Femur (tissue), 1 donor: ENCODE measurements at regions not wholly inside any gene's neighbourhood (a gene's known extent, or its start where the extent isn't known, plus 50 kb on each side); places are given as distances from the start of the nearest gene placed in this dataset.

ENCODE experiments used
- DNase-seq: peaks from one replicate; pipeline ENCODE4 v3.0.0-alpha.2; 2017

DNA sequence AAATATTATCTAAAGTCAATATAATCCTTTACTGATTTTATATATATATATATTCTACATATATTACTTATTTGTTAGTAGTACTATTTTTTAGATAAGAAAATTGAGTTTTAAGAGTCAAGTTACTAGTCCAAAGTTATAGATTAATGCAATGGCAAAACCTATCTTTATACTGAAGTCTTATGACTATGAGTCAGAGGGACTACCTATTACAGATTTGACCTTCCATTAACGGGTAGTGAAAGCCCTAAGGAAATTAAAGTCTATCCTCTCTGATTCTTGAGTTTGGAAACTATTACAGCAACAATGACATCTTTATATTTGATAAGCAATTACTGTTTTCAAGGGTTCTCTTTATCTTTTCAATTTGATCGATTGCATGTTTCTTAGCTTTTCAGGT, 315.8 kb downstream of the CASP12 start:
- no peak for DNase-seq

DNA sequence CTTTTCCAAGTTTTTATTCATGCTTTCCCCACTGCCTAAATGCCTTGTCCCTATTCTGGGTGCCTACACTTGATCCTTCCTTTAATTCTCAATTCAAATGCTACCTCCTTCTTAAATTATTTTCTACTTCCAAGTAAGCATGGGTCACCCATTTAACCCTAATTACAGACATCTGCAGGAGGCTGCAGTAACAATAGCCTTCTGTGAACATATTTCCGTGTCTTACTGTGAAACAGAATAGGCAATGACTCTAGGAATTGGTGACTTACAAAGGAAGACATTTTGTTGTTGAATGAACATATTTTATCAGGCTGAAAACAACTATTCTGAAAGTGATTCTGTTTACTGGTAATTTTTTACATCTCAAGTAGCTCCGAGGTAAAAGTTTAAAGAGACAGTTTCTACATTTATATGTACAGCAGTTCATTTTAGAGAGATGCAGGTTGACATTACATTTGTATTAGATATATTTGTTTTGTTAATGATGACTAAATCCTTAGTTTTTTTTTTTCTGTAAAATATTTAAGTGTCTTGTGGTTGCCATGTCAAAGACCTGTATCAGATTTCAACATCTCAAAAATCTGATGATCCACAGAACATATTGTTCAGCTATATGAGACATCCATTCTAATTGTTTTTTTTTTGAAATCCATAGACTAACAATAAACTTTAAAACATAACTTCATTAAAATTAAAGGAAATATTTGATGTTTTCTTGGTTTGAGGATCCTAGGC, 316.8 kb downstream of the CASP12 start:
- no peak for DNase-seq

DNA sequence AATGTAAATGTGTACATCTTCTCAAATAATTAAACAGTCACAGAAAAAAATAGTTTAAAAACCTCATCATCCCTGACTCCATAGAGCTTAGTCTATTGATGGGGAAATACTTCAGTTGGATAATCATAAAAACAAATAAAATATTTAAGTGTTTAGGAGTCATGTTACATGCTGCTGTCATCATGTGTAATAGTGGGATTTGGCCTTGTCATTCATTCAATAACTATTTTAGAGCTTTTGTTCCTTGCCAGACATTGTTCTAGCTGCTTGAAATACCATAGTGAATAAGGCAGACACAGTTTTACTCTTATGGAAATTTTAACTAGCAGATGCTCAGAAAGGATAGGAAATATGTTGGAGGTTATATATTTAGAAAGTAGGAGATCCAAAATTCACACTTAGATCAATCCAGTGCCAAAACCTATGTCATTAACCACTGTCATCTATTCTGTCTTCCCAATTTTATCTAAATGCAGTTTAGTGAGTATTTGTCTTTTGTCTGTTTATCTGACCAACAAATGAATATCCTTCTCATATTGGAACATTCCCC, 324.7 kb downstream of the CASP12 start:
- no peak for DNase-seq

DNA sequence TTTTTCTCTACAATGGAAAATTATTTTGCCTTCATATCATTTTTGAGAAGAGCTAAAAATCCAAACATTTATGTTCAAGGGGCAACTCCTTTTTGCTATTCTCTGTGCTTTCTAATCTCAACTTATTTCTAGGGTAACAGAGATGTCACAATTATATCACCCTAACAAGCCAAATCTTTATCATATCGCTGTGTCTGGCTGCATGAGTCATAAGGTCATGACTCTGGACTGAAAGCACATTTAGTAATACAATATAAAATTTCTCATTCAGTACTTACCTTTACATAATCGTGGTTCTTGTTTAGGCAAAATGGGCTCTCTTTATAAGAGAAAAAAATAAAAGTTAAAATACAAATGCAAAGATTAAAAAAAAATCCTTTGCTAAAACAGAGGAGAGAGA, 326.0 kb downstream of the CASP12 start:
- no peak for DNase-seq

DNA sequence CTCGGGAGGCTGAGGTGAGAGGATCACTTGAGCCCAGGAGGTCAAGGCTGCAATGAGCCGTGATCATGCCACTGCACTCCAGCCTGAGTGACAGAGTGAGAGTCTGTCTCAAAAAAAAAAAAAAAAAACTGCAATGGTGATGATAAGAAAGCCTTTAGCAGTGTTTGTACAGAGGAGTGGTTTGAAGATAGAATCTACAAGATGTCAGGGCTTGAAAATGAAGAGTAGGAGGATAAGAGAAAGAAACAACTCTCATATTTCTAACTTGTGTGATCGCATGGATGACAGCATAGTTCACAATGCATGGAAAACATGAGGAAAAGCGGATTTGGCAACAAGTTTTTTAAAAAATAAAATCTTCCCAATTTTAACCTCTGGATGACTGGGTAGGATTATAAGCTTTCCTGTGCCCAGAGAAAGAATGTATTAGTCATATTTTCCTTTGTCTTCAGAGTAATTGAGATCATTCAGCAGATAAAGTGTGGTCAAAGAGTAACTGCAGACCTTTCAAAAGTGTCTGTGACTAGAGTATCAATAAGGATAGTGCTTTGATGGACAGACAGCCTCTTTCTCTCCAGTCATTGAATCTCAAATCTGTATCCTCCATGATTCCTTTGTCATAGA, 328.1 kb downstream of the CASP12 start:
- no peak for DNase-seq

DNA sequence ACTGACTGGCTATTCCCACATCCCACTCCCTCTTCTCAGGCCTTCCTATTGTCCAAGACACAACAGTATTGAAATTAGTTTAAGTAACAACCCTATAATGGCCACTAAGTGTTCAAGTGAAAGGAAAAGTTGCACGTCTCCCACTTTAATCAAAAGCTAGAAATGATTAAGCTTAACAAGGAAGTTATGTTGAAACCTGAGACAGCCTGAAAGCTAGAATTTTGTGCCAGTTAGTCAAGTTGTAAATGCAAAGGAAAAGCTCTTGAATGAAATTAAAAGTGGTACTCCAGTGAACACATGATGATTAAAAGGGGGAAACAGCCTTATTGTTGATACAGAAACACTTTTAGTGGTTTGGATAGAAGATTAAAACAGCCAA, 332.7 kb downstream of the CASP12 start:
- DNase-seq = no peak

DNA sequence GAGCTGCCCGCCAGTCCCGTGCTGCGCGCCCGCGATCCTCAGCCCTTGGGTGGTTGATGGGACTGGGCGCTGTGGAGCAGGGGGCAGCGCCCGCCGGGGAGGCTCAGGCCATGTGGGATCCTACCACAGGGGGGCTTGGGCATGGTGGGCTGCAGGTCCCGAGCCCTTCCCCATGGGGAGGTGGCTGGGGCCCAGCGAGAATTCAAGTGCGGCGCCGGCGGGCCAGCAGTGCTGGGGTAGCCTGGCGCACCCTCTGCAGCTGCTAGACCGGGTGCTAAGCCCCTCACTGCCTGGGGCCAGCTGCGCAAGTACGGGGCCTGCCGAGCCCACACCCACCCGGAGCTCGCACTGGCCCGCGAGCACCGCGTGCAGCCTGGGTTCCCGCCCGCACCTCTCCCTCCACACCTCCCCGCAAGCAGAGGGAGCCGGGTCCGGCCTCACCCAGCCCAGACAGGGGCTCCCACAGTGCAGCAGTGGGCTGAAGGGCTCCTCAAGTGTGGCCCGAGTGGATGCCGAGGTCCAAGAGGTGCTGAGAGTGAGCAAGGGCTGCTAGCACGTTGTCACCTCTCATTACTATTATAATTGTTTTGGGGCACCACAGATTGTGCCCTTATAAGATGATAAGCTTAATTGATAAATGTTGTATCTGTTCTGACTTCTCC, 333.2 kb downstream of the CASP12 start:
- DNase-seq = no peak

DNA sequence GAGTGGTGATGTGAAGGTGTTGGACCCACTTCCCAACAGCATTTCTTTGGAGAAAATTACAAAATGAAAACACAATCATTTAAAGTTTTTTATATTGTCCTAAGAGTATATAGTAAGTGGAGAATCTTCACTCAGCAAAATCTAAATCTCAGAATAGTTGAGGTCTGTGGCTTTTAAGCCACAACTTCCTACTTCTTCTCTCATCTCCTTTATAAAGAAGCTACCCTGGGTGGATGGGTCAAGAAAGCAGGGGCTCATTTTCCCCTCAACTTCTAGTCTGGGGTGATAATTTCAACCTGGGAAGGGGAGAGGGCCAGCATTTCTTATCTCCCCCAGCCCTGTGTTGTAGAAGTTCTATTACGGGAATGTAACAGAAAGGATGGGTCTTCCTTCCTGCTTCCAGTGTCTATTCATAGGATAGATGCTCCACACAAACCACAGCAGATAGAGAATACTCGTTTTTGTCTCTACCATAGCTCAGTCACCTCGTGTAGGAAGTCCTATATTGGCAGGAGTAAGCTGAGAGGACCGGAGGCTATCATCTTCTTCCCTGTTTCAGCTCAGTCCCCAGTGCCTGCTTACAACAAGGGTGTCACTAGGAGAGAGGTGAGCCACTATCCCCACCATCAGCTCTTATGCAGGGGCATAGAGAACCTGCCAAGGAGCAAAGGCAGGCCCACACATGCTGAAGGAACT, 341.5 kb downstream of the CASP12 start:
- DNase-seq = no peak

DNA sequence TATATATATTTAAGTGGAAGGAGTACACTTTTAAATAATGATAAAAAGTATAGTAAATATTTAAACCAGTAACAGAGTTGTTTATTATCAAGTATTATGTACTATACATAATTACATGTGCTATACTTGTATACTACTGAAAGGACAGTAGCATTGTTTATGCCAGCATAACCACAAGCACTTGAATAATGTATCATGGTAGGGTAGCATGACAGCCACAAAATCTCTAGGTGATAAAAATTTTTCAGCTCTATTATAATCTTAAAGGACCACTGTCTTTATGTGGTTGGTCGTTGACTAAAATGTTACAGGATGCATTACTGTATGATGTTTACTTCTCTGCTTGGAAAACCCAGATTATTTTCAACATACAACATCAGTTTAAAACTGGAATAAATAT, 349.2 kb downstream of the CASP12 start:
- DNase-seq = no peak

DNA sequence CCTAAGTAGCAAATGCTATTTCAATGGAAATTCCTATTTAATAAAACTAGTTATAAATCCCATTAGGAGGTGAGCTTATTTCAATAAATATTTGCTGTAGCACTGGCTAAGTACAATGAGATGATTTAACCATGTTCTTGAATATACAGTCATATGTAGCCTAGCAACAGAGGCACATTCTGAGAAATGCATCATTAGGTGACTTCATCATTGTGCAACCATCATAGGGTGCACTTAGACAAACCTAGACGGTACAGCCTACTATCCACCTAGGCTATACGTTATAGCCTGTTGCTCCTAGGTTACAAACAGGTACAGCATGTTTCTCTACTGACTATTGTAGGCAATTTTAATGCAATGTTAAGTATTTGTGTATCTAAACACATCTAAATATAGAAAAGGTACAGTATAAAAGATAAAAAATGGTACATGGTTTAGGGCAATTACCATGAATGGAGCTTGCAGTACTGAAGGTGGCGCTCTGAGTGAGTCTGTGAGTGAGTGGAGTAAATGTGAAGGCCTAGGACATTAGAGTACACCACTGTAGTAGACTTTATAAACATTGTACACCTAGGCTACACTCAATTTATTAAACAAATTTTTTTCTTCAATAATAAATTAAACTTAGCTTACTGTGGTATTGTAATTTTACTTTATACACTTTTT, 350.1 kb downstream of the CASP12 start:
- no peak for DNase-seq

DNA sequence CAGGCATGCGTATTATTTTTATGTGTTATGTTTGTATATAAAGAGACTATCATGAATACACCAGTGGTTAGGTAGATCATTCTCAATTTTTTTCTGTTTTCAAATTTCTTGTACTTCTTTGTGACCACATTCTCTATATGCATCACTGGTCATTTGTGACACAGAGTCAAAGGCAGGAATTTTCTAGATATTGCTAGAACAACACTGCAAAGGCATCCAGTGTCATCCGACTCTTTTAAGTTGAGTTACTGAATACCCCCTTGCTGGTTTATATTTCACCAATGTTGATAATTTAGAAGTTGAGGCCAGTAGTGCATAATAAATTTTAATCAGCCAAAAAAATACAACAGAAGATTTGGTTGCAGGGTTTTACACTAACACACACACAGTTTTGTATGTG, 351.8 kb downstream of the CASP12 start:
- DNase-seq = no peak

DNA sequence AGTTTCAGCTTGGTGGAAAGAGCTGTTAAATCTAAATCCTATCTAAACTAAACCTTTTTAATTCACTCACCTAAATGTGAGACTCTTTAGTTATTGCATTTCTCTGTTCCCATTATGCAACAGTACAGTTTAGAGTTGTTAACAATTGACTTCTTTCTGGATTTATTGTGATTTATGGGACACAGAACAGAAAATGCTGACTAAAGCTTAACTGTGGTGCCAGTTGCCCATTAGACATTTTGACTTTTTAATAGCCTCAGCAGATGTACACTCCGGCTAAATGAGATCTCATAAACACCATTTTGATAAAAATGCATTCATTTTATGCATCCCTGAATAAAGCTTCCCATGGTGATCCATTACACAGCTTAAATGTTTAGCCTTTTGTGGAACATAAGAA, 356.6 kb downstream of the CASP12 start:
- no peak for DNase-seq

DNA sequence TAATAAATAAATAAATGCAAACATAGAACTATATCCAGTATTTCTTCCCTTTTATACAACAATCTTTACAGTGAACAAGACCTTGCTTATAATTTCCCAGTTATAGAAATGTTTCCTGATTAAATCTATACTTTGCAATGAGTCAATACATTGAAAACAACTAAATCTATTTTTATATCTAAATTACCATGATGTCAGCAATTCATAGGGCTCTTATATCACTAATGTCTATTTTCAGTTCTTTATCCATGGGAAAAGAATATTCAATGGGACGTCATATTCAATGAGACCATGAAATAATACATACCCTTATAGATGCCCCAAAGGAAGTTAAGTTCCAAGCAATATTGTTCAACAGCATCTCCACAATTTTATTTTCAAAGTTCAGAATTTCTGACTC, 359.9 kb downstream of the CASP12 start:
- no peak for DNase-seq

DNA sequence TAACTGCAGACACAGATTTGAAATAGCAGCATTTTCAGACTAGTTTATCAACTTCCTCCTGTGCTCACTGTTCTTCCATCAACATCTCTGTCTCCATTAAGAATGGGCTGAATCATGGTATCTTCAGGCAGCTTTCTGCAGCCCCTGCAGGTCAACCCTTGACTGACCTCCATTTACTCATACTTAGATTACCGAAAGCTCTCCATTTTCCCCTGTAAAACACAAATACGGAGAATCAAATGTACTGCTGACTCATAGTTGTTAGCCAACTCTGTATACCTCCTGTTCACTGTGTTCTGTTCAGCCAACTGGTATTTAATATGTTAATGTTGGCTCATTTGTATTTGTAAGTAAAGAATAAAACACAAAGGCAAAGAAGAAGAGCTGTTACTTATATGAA, 364.0 kb downstream of the CASP12 start:
- no peak for DNase-seq

DNA sequence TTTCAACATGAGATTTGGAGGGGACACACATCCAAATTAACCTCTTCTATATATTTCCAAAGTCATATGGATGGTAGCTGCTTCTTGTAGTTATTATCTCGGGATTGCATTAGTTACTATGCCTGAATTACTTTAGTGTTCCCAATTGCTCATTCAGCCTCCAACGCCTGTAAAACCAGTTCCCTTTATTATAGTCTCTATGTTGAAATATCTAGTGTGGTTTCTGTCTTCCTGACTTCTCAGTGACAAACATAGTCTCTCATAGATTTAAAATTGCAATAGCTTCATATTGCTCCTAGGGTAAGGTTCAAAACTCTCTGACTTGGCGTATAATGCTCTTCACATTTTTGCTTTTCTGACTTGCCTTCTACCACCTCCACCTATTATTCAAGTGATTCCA, 366.4 kb downstream of the CASP12 start:
- no peak for DNase-seq

DNA sequence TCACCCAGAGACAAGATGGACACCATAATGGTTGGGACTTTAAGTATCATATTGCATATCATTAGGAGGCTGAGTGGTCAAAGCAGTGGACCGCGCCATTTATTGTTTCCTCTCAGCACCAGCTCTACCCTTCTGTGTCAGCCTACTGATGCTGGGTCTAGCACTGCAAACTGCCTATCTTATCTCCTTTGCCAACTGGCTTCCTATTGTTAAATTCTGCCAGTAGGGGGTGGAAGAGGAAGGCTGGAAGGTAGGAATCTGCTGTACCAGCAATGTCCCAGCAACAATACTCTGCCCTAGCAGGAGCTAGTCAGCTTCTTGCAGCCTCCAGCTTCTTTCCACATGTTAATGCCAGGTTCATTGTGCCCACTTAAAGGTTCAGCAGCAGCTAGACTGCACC, 367.1 kb upstream of the PDGFD start:
- DNase-seq = no peak

DNA sequence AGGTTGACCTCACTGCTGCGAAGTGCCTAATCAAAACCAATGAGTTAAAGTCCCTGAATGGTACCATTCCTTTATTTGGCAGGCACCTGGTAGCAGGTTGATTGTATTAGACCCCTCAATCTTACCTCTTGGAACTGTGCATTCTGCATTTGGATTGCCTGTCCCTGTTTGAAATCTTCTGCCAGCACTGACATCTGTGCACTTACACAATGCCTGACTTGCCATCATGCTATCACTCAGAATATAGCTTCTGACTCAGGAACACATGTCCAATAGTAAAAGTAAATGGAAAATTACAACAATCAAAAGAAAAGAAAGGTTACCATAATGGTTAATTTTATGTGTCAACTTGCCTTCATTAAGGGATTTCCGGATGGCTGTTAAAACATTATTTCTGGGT, 366.0 kb upstream of the PDGFD start:
- DNase-seq = no peak

DNA sequence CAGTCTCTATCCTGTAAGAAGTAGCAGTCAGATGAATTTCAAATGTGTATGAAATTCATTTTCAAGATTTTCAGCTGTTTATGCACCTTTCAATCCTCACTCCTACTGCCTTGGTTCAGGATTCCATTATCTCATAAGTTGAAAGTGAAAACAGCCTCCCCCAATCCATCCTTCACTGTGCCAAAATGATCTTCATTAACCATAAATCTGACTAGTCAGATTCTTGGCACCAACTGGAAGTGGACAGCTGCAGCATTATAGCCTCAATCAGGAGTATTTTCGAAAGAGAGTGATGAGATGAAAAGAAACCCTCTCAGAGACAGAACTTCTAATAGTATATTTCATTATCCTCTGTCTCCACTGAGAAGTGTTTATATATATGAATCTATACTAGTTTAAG, 365.3 kb upstream of the PDGFD start:
- no peak for DNase-seq

DNA sequence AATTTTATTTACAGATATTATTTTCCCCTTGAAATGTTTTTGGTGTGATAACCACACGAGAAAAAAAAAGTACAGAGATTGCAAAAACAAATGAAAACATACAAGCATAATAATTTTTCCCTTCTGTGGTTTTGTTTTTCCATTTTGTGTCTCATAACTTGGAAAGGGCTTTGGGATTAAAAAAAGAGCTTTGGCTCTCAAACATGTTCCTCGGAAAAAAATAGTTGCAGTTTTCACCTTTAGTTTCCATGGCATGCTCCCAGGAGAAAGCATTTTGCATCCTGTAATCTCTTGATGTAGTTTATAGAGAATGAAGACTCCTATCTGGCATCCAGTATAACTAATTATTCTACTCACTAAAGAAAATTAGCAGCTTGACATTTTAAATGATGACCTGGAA, 362.1 kb upstream of the PDGFD start:
- DNase-seq = no peak

DNA sequence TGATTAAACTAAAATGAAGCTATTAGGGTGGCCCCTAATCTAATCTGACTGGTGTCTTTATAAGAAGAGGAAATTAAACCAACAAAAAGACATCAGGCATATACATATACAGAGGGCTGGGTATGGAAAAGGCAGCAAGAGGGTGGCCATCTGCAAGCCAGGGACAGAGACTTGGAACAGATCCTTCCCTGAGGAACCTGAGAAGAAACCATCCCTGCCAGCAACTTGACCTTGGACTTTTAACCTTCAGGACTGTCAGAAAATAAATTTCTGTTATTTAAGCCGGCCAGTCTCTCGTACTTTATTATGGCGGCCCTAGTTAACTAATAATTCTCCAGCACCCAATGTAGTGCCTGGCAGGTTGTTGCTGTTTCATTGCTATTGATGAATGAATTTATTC, 361.5 kb upstream of the PDGFD start:
- no peak for DNase-seq

DNA sequence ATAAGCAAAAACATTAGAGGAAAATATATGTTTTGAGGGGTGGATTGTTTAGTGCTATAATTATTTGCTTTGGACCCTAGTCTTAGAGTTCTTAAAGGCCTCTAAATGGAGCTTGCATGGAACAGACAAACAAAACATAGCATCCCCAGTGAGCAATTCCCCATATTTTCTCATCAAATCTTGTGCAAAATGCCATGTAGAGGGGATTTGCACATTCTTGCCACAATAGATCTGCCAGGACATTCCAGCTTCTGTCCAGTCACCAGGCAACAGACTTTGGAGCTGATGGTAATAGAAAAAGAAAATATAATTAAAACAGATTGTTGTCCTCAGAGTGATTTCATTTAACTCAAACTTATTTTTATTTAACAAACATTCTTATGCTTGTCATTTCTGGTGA, 360.3 kb upstream of the PDGFD start:
- no peak for DNase-seq

DNA sequence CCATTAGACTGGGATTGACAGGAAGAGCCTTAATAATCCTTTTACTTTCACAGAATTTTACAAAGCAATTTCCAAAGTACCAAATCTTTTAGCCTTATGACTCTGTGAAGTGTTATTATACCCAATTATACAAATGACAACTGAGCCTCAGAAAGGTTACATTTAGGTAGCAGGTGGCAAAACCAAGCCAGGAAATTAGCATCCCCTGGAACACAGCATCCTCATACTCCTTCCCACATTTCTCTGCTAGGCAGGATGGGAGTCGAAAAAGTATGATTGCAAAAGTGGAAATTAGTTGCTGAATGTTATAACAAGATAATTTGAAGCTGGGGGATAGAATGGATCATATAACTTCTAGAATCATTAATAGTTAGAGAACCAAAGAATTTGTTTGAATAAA, 359.7 kb upstream of the PDGFD start:
- DNase-seq = no peak

DNA sequence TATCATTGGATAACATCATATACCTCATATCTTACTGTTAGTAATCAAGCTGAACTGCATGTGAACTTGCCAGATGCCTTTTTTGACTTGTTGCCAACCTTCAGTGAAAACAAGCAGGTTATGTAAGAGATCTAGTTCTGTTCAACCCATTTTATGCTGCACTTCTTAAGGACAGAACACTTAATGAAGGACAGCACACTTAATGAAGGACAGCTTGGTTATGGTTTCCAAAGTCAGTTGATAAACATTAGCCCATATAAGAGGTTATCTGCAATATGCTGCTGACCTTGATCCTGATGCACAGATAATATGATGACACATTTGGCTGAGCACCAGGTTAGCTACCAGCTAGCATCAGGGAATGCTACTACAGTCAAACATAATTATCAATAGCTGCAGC, 358.7 kb upstream of the PDGFD start:
- no peak for DNase-seq
